ENCODE measurements at regions not wholly inside any gene's neighbourhood (a gene's known extent, or its start where the extent isn't known, plus 50 kb on each side); places are given as distances from the start of the nearest gene placed in this dataset.

DNA sequence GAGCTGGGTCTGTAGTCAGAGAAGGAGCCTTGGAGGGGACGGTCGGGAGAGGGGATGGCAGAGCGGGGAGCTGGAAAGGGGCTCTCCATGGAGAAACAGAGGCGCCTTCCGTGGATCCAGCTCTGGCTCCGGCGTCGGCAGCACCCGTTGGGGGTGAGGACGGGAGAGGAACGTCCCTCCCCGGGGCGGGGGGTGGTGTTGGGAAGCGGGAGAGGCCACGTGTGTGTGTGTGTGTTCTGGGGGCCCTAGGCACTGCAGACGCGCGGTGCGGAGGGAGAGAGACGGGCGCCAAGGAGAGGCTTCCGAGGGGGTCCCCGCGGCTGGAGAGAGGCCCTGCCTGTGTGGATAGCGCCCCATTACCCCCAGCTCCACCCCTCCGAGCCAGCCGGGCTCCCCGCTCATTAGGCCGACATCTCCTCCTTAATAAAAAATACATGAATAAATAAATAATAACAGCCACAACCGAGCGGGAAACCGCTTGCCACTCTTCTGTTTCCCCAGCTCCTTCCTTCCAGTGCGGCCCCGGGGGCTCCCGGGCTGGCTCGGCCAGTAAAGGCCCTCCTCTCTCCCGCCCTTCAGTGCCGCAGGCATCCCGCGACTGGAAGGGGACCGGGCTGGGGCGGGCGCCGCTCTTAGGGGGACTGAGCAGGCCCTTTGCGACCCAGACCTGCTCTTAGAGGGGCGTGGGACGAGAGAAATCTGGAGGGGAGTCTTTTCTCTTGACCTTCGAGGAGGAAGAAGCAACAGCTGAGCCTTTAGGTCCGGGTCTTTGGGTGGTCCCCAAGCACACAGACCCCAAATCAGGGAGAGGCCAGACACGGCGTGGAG is 71.3 kb upstream of the ARAP3 start:
- peaks cover 43% of the 10 kb centered on the region for H3K27me3 Mint-ChIP-seq (ENCODE audit: insufficient read depth)
- H3K4me1 Mint-ChIP-seq (ENCODE audit: low read depth), result no peaks in the 10 kb centered on the region
- no peaks in the 10 kb centered on the region for H3K9me3 Mint-ChIP-seq
- TF ChIP-seq, protein P1, sequence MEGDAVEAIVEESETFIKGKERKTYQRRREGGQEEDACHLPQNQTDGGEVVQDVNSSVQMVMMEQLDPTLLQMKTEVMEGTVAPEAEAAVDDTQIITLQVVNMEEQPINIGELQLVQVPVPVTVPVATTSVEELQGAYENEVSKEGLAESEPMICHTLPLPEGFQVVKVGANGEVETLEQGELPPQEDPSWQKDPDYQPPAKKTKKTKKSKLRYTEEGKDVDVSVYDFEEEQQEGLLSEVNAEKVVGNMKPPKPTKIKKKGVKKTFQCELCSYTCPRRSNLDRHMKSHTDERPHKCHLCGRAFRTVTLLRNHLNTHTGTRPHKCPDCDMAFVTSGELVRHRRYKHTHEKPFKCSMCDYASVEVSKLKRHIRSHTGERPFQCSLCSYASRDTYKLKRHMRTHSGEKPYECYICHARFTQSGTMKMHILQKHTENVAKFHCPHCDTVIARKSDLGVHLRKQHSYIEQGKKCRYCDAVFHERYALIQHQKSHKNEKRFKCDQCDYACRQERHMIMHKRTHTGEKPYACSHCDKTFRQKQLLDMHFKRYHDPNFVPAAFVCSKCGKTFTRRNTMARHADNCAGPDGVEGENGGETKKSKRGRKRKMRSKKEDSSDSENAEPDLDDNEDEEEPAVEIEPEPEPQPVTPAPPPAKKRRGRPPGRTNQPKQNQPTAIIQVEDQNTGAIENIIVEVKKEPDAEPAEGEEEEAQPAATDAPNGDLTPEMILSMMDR (IDR thresholded peaks at IDR 0.05), result no peak
- H3K4me3 Mint-ChIP-seq, result no peak overlapping the region
- no peaks in the 10 kb centered on the region for H3K36me3 Mint-ChIP-seq (ENCODE audit: low read depth)
- DNase-seq, result no peak
- no peak overlapping the region for H3K27ac Mint-ChIP-seq

DNA sequence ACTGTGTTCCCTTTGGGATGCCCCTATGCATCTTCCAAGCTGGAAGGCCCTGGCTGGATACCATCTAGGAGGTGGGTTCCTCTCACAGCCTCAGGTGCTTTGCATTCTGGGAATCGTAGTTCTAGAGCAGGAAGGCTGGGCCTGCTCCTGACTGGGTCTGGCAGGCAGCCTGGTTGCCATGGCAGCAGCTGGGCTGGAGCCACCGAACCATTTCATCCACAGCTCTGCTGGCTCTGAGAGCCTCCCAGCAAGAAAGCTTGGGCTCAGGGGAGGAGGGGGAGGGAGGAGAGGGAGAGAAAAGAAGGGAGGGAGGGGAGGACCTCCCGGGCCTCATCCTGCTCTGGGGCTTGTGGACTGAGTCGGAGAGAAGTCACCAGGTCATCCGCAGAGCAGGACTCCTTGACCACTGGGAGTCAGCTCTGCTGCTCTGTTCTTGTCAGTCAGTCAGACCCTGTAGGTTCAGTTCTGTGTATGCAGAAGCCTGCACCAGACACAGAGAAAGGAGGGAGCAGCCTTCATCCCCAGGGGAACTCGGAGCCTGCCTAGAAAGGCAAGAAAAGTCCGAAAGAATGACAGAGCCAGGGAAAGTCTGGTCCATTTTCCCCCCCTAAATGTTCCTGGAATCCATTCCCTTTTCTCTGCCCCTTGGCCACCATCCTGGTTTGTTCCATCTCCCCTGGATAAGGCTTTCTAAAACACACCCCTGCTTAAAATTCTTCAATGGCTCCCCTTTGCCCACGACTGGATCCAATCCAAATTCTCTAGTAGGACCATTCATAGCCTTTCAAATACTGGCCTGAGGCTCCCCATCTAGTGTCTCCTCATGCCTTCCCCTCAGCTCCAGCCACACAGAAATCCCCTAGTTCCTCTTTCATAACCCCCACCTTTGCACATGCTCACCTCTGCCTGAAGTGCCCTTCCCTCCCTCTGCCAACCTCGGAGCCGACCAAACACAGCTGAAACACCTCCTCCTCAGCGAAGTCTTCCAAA is 65.4 kb upstream of the ARAP3 start:
- Mint-ChIP-seq H3K27ac (no peak overlapping the region), H3K4me1 (ENCODE audit: low read depth) (no peaks in the 10 kb centered on the region), H3K9me3 (no peaks in the 10 kb centered on the region), H3K4me3 (no peak overlapping the region), H3K27me3 (ENCODE audit: insufficient read depth) (peaks cover 38% of the 10 kb centered on the region), H3K36me3 (ENCODE audit: low read depth) (no peaks in the 10 kb centered on the region)
- peak; percentile 57 for DNase-seq
- TF ChIP-seq, protein P1 (IDR thresholded peaks at IDR 0.05), result no peak

DNA sequence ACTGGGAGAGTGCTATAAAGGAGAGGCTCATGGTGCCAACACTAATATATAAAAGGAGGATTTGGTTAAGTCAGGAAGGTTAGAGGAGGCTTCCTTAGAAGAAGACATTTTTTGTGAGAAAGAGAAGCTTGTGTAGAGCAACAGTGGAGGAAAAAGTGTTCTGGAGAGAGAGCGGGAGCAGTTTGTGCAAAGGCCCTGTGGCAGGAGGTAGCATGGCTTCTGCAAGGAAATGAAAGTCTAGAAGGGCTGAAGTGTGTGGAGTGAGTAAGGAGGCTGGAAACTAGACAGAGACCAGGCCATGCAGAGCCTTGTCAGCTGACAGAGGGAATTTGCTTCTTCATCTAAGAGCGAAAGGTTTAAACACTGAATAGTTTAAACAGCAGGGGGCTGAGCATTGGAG is 64.4 kb upstream of the ARAP3 start:
- TF ChIP-seq, protein P1 (IDR thresholded peaks at IDR 0.05), result no peak
- H3K27ac Mint-ChIP-seq, result no peak overlapping the region
- no peak overlapping the region for H3K4me3 Mint-ChIP-seq
- no peak for DNase-seq
- H3K27me3 Mint-ChIP-seq (ENCODE audit: insufficient read depth), result peaks cover 36% of the 10 kb centered on the region
- no peaks in the 10 kb centered on the region for H3K9me3 Mint-ChIP-seq
- no peaks in the 10 kb centered on the region for H3K4me1 Mint-ChIP-seq (ENCODE audit: low read depth)
- no peaks in the 10 kb centered on the region for H3K36me3 Mint-ChIP-seq (ENCODE audit: low read depth)

DNA sequence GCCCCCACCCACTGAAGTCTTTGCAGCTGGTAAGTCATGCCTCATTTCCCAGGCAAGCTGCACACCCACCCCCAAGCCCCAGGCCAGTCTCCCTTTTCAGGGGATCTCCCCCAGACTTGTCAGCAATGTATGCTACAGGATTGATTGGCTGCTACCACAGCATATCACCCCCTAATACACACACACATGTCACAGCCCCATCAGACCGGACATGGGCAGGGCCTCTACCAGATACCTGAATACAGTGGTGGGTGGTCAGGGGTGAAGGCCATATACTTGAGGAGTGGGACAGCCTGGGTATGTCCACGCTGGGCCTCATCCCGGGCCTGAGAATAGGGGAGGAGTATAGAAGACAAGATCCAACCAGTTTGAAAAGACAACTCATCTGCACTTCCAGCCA is 63.4 kb upstream of the ARAP3 start:
- Mint-ChIP-seq H3K36me3 (ENCODE audit: low read depth) (no peaks in the 10 kb centered on the region), H3K9me3 (no peaks in the 10 kb centered on the region), H3K4me3 (no peak overlapping the region), H3K27ac (no peak overlapping the region), H3K27me3 (ENCODE audit: insufficient read depth) (peaks cover 40% of the 10 kb centered on the region), H3K4me1 (ENCODE audit: low read depth) (no peaks in the 10 kb centered on the region)
- TF ChIP-seq, protein P1 (IDR thresholded peaks at IDR 0.05), result no peak
- no peak for DNase-seq

DNA sequence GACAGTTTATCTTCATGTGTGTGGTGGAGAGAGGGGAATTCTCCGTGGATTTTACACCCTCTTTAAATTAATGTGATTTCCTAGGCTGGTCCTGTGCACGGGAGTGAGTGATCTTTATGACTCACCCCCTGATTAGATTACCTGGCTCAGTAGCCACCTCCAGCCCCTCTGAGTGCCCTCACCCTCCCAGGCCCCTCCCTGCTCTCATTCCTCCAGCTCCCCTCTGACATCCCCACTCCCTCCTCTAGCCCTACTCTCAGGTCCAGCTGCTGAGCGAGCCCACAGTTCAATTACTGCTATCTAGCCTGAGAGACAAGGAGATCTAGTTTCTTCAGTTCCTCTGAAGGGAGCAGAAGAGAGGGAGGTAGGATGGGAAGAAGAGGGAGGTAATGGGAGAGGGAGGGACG is 61.8 kb upstream of the ARAP3 start:
- no peaks in the 10 kb centered on the region for H3K9me3 Mint-ChIP-seq
- H3K27ac Mint-ChIP-seq, result no peak overlapping the region
- H3K4me1 Mint-ChIP-seq (ENCODE audit: low read depth), result no peaks in the 10 kb centered on the region
- H3K4me3 Mint-ChIP-seq, result no peak overlapping the region
- no peak for DNase-seq
- H3K27me3 Mint-ChIP-seq (ENCODE audit: insufficient read depth), result peaks cover 29% of the 10 kb centered on the region
- TF ChIP-seq, protein P1 (IDR thresholded peaks at IDR 0.05), result no peak
- H3K36me3 Mint-ChIP-seq (ENCODE audit: low read depth), result no peaks in the 10 kb centered on the region

Measured in HFFc6 (cell line).